Prostate gland (tissue), 2 donors: ENCODE measurements at regions not wholly inside any gene's neighbourhood (a gene's known extent, or its start where the extent isn't known, plus 50 kb on each side); places are given as distances from the start of the nearest gene placed in this dataset.

ENCODE experiments used
- CTCF ChIP-seq, 4 experiments: fragments of 200-600 bp in 2 of 4; fragments of 450-650 bp in 2 of 4; sonication (generic) in 2 of 4; IDR thresholded peaks; 1 replicate in 3 of 4; 2 replicates in 1 of 4; pipeline ENCODE4 v1.5.1; 2016 to 2019; ENCODE audit warnings: antibody characterized with exemption in 4 of 4, mild to moderate bottlenecking in 2 of 4, moderate library complexity in 2 of 4
- POLR2AphosphoS5 ChIP-seq: sonication (generic); formaldehyde crosslinking; IDR thresholded peaks from one replicate; pipeline ENCODE4 v1.6.1; 2017; ENCODE audit warnings: antibody characterized with exemption

- TF ChIP-seq CTCF (IDR thresholded peaks at IDR 0.05) (no peak), POLR2AphosphoS5 (no peak)
Observed at GRCh38 chr18:2112435-2113045, 458.8 kb downstream of the METTL4 start.
